Coronary artery (tissue), 2 donors: ENCODE measurements at regions not wholly inside any gene's neighbourhood (a gene's known extent, or its start where the extent isn't known, plus 50 kb on each side); places are given as distances from the start of the nearest gene placed in this dataset.

Experiments
- DNase-seq: peaks from one replicate; pipeline ENCODE4 v3.0.0-alpha.2; 2017; ENCODE audit warnings: low spot score
- H3K27ac ChIP-seq, 2 donors: fragments of 200-600 bp; sonication (generic); one replicate each; pipeline ENCODE4 v1.5.1; 2016 to 2019
- H3K4me3 ChIP-seq: fragments of 200-600 bp; sonication (generic); 2 replicates; pipeline ENCODE4 v1.5.1; 2016; ENCODE audit warnings: mild to moderate bottlenecking, moderate library complexity
- CTCF ChIP-seq: fragments of 200-600 bp; sonication (generic); IDR thresholded peaks from one replicate; pipeline ENCODE4 v1.5.1; 2019; ENCODE audit warnings: antibody characterized with exemption

GRCh38 chr2:215517391-215517790, 81.5 kb upstream of the FN1 start:
- no peak for TF ChIP-seq CTCF
- Histone ChIP-seq H3K27ac (no peak overlapping the region), H3K4me3 (no peak overlapping the region)
- DNase-seq: no peak

GRCh38 chr2:215514516-215514915, 78.6 kb upstream of the FN1 start:
- TF ChIP-seq CTCF: no peak
- no peak overlapping the region for H3K27ac ChIP-seq
- DNase-seq: no peak
- H3K4me3 ChIP-seq: no peak overlapping the region

- no peak for TF ChIP-seq CTCF
- H3K27ac ChIP-seq: no peak overlapping the region
- DNase-seq: no peak
These were observed 75.8 kb upstream of the FN1 start for GRCh38 chr2:215511454-215512346.

GRCh38 chr2:215507836-215508235, 72.0 kb upstream of the FN1 start:
- no peak for TF ChIP-seq CTCF
- Histone ChIP-seq H3K27ac (no peak overlapping the region), H3K4me3 (no peak overlapping the region)
- no peak for DNase-seq

More at GRCh38 chr2:215511454-215512346, 75.8 kb upstream of the FN1 start:
- H3K4me3 ChIP-seq: no peak overlapping the region

GRCh38 chr2:215507136-215507535, 71.3 kb upstream of the FN1 start:
- Histone ChIP-seq H3K4me3 (no peak overlapping the region), H3K27ac (no peak overlapping the region)
- TF ChIP-seq CTCF: no peak
- no peak for DNase-seq

GRCh38 chr2:215506604-215506990, 70.7 kb upstream of the FN1 start:
- no peak overlapping the region for H3K4me3 ChIP-seq
- H3K27ac ChIP-seq: peak overlapping the region in 1 of 2 donors; percentile 46
- no peak for TF ChIP-seq CTCF
- no peak for DNase-seq
